ENCODE measurements at regions not wholly inside any gene's neighbourhood (a gene's known extent, or its start where the extent isn't known, plus 50 kb on each side); places are given as distances from the start of the nearest gene placed in this dataset.

DNA sequence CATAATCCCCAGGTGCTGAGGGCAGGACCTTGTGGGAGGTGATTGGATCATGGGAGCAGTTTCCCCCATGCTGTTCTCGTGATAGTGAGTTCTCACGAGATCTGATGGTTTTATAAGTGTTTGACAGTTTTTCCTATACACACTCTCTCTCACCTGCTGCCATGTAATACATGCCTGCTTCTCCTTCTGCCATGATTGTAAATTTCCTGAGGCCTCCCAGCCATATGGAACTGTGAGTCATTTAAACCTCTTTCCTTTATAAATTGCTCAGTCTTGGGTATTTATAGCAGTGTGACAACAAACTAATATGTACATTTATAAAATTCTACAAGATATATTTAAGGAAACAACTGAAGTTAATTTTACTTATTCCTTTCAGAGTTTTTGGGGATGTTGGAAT, 170.8 kb upstream of the BET1 start:
- TF ChIP-seq POLR2AphosphoS5 (IDR thresholded peaks at IDR 0.05; ENCODE audit: low read depth, low read length) (no peak), POLR2A (IDR thresholded peaks at IDR 0.05; ENCODE audit: low read depth, low read length) (no peak), TAF1 (IDR thresholded peaks at IDR 0.05; ENCODE audit: borderline replicate concordance, low read depth, low read length) (no peak)
